C4-2B (cell line): ENCODE measurements at regions not wholly inside any gene's neighbourhood (a gene's known extent, or its start where the extent isn't known, plus 50 kb on each side); places are given as distances from the start of the nearest gene placed in this dataset.

Experiments
- ZFX ChIP-seq: fragments of 450-650 bp; IDR thresholded peaks from 2 replicates; pipeline ENCODE4 v1.6.1; 2017
- TF ChIP-seq, protein P1 (sequence below): fragments of 450-650 bp; conservative IDR thresholded peaks from 2 replicates; pipeline ENCODE4 v1.5.1; 2017; ENCODE audit warnings: mild to moderate bottlenecking

DNA sequence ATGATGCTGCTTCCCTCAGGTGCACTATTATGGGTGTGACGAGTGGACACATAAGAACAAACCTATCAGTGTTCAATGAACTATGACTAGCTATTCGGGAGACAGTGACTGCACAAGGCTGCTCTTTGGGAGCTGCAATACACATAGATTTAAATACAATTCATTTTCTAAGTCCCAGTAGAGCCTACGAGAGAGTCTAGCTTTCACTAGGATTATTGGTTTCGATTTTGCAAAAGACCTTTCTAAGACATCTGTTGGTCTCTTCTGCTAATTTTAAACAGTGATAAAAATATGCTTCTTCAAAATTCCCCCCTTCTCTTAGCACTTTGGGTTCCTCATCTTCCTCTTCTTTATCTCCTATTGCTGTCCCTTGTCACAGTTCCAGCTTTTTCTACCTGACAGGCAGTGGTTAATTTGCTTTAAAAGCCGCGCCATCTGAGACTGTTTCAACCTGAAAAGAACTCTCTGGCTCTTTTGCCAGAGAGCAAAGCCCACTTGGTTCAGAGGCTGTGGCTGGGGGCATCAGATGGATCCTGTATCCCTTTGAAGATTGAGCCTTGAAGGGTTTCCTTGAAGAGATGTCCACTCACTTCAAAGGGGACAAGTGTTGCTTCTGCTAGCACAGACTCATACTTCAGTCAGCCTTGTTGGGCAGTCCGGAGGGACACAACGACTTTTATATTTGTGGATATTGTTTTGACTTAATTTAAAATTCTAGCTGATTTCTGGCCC, 241.5 kb downstream of the MAN2A1 start:
- TF ChIP-seq, protein P1, sequence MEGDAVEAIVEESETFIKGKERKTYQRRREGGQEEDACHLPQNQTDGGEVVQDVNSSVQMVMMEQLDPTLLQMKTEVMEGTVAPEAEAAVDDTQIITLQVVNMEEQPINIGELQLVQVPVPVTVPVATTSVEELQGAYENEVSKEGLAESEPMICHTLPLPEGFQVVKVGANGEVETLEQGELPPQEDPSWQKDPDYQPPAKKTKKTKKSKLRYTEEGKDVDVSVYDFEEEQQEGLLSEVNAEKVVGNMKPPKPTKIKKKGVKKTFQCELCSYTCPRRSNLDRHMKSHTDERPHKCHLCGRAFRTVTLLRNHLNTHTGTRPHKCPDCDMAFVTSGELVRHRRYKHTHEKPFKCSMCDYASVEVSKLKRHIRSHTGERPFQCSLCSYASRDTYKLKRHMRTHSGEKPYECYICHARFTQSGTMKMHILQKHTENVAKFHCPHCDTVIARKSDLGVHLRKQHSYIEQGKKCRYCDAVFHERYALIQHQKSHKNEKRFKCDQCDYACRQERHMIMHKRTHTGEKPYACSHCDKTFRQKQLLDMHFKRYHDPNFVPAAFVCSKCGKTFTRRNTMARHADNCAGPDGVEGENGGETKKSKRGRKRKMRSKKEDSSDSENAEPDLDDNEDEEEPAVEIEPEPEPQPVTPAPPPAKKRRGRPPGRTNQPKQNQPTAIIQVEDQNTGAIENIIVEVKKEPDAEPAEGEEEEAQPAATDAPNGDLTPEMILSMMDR: no peak
- no peak for TF ChIP-seq ZFX
